Transverse colon (tissue), 4 donors: ENCODE measurements at regions not wholly inside any gene's neighbourhood (a gene's known extent, or its start where the extent isn't known, plus 50 kb on each side); places are given as distances from the start of the nearest gene placed in this dataset.
A peak's percentile ranks its signal among the peaks of the same experiment; 100 is the strongest.

Experiments used
- DNase-seq: peaks from one replicate; pipeline ENCODE4 v3.0.0-alpha.2; 2019
- H3K27ac ChIP-seq, 4 donors: fragments of 200-600 bp; sonication (generic); 2 replicates each; pipeline ENCODE4 v1.5.1; 2016 to 2018; ENCODE audit warnings: inconsistent platforms in 4 of 4
- H3K27me3 ChIP-seq: fragments of 200-600 bp; sonication (generic); 2 replicates; pipeline ENCODE4 v1.5.1; 2017; ENCODE audit warnings: inconsistent platforms
- H3K36me3 ChIP-seq, 4 donors: fragments of 200-600 bp; sonication (generic); 2 replicates each; pipeline ENCODE4 v1.5.1; 2017 to 2019; ENCODE audit warnings: inconsistent platforms in 4 of 4
- H3K4me1 ChIP-seq, 4 donors: fragments of 200-600 bp; sonication (generic); 2 replicates each; pipeline ENCODE4 v1.5.1; 2017 to 2020; ENCODE audit warnings: inconsistent platforms in 4 of 4
- H3K4me3 ChIP-seq, 4 donors: fragments of 200-600 bp; sonication (generic); 1 replicate in 1 of 4; 2 replicates in 3 of 4; pipeline versions ENCODE4 v1.5.1 to v1.6.1; 2017 to 2019; ENCODE audit warnings: inconsistent platforms in 4 of 4
- H3K9me3 ChIP-seq, 2 donors: fragments of 200-600 bp; sonication (generic); 2 replicates each; pipeline ENCODE4 v1.5.1; 2017 to 2019; ENCODE audit warnings: inconsistent platforms in 2 of 2
- CTCF ChIP-seq, 5 experiments: fragments of 200-600 bp in 3 of 5; fragments of 450-650 bp in 2 of 5; sonication (generic) in 3 of 5; IDR thresholded peaks; 1 replicate in 2 of 5; 2 replicates in 3 of 5; pipeline ENCODE4 v1.5.1; 2016 to 2017; ENCODE audit warnings: antibody characterized with exemption in 5 of 5, inconsistent platforms in 3 of 5, mild to moderate bottlenecking in 2 of 5, moderate library complexity in 1 of 5
- EP300 ChIP-seq: sonication (generic); formaldehyde crosslinking; IDR thresholded peaks from one replicate; pipeline ENCODE4 v1.6.1; 2017; ENCODE audit warnings: antibody characterized with exemption, low read depth
- POLR2A ChIP-seq: fragments of 450-650 bp; IDR thresholded peaks from one replicate; pipeline ENCODE4 v1.6.1; 2016; ENCODE audit warnings: antibody characterized with exemption, mild to moderate bottlenecking, moderate library complexity
- POLR2AphosphoS5 ChIP-seq, 3 donors: sonication (generic); formaldehyde crosslinking; IDR thresholded peaks; one replicate each; pipeline ENCODE4 v1.6.1; 2016; ENCODE audit warnings: antibody characterized with exemption in 3 of 3
- WGBS, 2 donors: methylation state at CpG; one replicate each; pipeline ENCODE4 v1.1.5; 2018; ENCODE audit warnings: low coverage in 1 of 2; 5-methylcytosine and 5-hydroxymethylcytosine counted together
- in situ Hi-C, 4 donors: fragments of 200-750 bp; cut with MboI; loops; one replicate each; pipeline versions ENCODE4 v1.15.0 to v1.15.1; 2017; ENCODE audit warnings: low sequenced_read_pairs in 3 of 4, low pct_ligation_motif_present in 1 of 4, low pct_unique_long_range_greater_than_20kb in 1 of 4
- intact Hi-C: fragments of 100-400 bp; cut with DNase I; formaldehyde crosslinking; loops from one replicate; pipeline ENCODE4 v1.15.1; 2023; ENCODE audit warnings: low total_unique reads

DNA sequence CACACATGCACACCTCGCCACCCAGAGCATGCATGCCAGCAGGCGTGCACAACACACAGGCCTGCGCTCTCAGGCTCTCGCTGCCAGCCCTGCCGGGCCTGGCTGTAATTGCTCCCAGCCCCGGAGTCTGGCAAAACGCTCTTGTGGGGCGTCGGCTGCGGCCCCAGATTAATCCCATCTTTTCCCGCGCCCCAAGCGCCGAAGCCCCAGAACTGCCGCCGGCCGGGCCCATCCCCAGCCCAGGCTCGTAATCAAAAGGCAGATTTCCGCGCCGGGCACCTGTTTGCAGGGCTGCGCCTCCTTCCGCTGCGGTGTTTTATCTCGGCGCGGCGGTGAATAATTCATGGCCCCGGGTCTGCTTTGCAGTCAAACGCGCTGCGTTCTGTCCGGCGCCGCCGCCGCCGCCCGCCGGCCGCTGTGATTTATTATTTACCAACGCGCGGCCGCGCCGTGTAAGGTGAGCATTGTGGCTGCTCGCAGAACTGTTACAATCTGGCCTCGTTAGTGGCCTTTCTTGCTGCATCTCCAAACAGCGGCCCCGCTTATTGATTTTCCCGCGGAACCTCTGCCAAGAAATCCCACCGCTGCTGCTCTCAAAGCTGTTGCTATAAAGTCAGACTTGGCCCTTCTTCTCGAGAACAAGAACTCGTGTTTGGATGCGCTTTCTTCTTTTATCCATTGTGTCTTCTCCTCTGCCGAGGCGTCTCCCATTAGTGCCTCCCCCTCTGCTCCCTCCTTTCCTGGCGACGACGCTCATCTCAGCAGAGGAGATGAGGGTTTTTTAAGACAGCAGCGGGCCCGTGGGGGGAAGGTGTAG, 126.1 kb downstream of the IRX5 start:
- intact Hi-C loops (no loop called here), in situ Hi-C loops (no loop called here)
- H3K27ac ChIP-seq: no peak overlapping the region
- H3K4me3 ChIP-seq: peak overlapping the region in 1 of 4 donors; percentile 23
- WGBS, 2 donors: 5 to 14% methylated on average over 6 to 61 of the region's 64 CpGs
- peaks cover 52% of the 10 kb centered on the region for H3K27me3 ChIP-seq
- TF ChIP-seq POLR2A (no peak), CTCF (IDR thresholded peaks at IDR 0.05) (no peak), EP300 (no peak), POLR2AphosphoS5 (IDR thresholded peaks at IDR 0.05) (no peak)
- H3K36me3 ChIP-seq: no peaks in the 10 kb centered on the region
- peaks cover 0 to 5% (median 0%) of the 10 kb centered on the region in 4 donors for H3K4me1 ChIP-seq
- DNase-seq: no peak
- H3K9me3 ChIP-seq: no peaks in the 10 kb centered on the region

DNA sequence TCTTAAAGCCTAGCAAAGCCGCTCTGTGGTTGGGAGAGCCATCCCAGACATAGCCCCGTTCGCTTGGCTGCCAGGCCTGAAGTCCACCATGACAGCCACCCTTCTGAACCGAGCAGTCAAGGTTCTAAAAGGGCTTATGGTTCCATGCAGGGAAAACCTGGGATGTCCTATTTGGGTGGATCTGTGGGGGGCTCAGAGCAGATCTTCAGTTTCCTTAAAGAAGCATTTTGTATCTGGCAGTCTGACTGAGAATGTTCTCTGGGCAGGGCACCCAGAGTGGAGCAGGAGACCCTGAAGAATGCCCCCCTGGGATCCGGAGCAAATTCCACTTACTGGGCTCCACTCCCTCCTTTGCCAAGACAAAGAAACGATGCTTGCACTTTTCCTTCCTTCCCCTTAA, 127.2 kb downstream of the IRX5 start:
- no peak for DNase-seq
- Histone ChIP-seq H3K4me3 (no peak overlapping the region), H3K27me3 (peaks cover 53% of the 10 kb centered on the region), H3K9me3 (no peaks in the 10 kb centered on the region), H3K27ac (no peak overlapping the region), H3K36me3 (no peaks in the 10 kb centered on the region), H3K4me1 (peaks cover 0 to 5% (median 0%) of the 10 kb centered on the region in 4 donors)
- TF ChIP-seq POLR2AphosphoS5 (IDR thresholded peaks at IDR 0.05): no peak
- no peak for TF ChIP-seq POLR2A
- TF ChIP-seq CTCF (IDR thresholded peaks at IDR 0.05): no peak
- TF ChIP-seq EP300: no peak
- 80% methylated on average over 6 of the region's 6 CpGs; no CpG with 5 or more reads in 1 of the 2 donors for WGBS, 2 donors
- in situ Hi-C loops: no loop called here
- intact Hi-C loops: no loop called here

DNA sequence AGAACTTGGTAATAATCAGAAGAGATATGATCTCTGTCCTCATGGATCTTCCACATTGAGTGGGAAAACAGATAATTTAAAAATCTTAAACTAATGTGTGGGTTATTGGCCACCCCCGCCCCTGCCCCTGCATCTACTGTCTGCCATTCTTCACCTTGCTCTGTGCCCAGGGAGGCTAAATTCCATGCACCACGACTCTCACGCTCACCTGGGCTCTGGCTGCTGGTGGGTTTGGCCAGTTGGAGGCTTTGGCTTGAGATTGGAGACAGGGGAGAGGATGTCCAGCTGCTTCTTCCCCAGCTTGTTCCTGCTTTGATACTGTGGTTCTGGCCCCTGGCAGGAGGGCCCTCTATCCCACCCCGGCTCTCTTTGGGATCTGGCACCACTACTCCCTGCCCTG, 127.9 kb downstream of the IRX5 start:
- 20 to 61% methylated on average over 1 to 4 of the region's 4 CpGs for WGBS, 2 donors
- in situ Hi-C loops (no loop called here), intact Hi-C loops (no loop called here)
- Histone ChIP-seq H3K36me3 (no peaks in the 10 kb centered on the region), H3K27me3 (peaks cover 57% of the 10 kb centered on the region), H3K4me3 (no peak overlapping the region), H3K9me3 (no peaks in the 10 kb centered on the region), H3K27ac (no peak overlapping the region), H3K4me1 (peaks cover 0 to 5% (median 0%) of the 10 kb centered on the region in 4 donors)
- no peak for DNase-seq
- TF ChIP-seq EP300 (no peak), CTCF (IDR thresholded peaks at IDR 0.05) (no peak), POLR2A (no peak), POLR2AphosphoS5 (IDR thresholded peaks at IDR 0.05) (no peak)

DNA sequence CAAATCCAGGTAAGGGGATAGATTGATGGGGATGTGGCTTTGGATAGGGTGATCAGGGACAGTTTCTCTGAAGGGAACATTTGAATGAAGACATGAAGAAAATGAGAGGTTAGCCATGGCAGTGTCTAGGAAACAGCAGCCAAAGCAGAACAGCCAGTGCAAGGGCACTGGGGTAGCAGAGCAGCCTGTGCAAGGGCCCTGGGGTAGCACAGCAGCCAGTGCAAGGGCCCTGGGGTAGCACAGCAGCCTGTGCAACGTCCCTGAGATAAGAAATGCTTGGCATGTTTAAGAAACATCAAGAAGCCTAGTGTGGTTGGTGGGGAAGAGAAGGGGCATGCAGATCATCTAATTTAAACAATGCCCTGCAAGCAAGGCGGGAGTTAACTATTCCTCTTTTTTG, 128.5 kb downstream of the IRX5 start:
- TF ChIP-seq POLR2A (no peak), CTCF (IDR thresholded peaks at IDR 0.05) (no peak), EP300 (no peak), POLR2AphosphoS5 (IDR thresholded peaks at IDR 0.05) (no peak)
- Histone ChIP-seq H3K9me3 (no peaks in the 10 kb centered on the region), H3K4me1 (peaks cover 0 to 5% (median 0%) of the 10 kb centered on the region in 4 donors), H3K4me3 (no peak overlapping the region), H3K36me3 (no peaks in the 10 kb centered on the region), H3K27ac (no peak overlapping the region), H3K27me3 (peaks cover 52% of the 10 kb centered on the region)
- in situ Hi-C loops: no loop called here
- DNase-seq: no peak
- WGBS, 2 donors: 51 to 100% methylated on average over 1 to 2 of the region's 2 CpGs
- intact Hi-C loops: no loop called here
